DND-41 (cell line): ENCODE measurements at regions not wholly inside any gene's neighbourhood (a gene's known extent, or its start where the extent isn't known, plus 50 kb on each side); places are given as distances from the start of the nearest gene placed in this dataset.

Experiments
- EZH2 ChIP-seq: IDR thresholded peaks from 3 replicates; pipeline ENCODE4 v1.6.1; 2012; ENCODE audit warnings: borderline replicate concordance, low read depth, mild to moderate bottlenecking, moderate library complexity, low read length, inconsistent platforms; ENCODE audit not compliant: severe bottlenecking
- TF ChIP-seq, protein P1 (sequence below): IDR thresholded peaks from 2 replicates; pipeline ENCODE4 v1.5.1; 2012; ENCODE audit warnings: borderline replicate concordance, low read length, moderate library complexity, mild to moderate bottlenecking; ENCODE audit not compliant: poor library complexity, severe bottlenecking; ENCODE audit errors: extremely low read depth

DNA sequence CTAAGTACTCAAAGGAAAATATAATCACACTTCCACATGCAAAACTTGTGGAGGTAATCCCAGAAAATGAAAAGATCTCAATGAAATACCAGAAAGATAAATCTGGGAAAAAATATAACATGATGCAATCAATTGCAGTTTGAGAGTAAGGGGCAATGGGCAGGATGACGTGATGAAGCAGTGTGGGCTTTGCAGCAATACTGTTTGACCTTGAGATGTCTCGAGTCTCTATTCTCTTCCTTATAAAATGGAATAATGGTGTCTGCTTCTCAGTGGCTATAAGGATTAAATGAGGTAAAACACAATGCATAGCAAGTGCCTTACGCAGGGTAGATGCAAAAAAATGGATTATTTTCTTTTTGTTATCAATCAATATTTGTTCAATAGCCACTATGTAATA is 447.5 kb downstream of the BUD13 start:
- TF ChIP-seq EZH2, result no peak
- TF ChIP-seq, protein P1, sequence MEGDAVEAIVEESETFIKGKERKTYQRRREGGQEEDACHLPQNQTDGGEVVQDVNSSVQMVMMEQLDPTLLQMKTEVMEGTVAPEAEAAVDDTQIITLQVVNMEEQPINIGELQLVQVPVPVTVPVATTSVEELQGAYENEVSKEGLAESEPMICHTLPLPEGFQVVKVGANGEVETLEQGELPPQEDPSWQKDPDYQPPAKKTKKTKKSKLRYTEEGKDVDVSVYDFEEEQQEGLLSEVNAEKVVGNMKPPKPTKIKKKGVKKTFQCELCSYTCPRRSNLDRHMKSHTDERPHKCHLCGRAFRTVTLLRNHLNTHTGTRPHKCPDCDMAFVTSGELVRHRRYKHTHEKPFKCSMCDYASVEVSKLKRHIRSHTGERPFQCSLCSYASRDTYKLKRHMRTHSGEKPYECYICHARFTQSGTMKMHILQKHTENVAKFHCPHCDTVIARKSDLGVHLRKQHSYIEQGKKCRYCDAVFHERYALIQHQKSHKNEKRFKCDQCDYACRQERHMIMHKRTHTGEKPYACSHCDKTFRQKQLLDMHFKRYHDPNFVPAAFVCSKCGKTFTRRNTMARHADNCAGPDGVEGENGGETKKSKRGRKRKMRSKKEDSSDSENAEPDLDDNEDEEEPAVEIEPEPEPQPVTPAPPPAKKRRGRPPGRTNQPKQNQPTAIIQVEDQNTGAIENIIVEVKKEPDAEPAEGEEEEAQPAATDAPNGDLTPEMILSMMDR, result no peak
